A673 (cell line): ENCODE measurements at regions not wholly inside any gene's neighbourhood (a gene's known extent, or its start where the extent isn't known, plus 50 kb on each side); places are given as distances from the start of the nearest gene placed in this dataset.

Experiments used
- BruUV-seq: library from RNA; stranded (reverse); fragments of 400-500 nt; replicated peaks from 2 replicates; lab custom pipeline; 2021; lab: Mats Ljungman, UMichigan
- CTCF ChIA-PET: fragments of 300-600 bp; sonication (Branson Sonifier 250); formaldehyde crosslinking; loops from one replicate; lab custom pipeline; 2022; ENCODE audit warnings: antibody characterized with exemption; lab: Charles Lee
- POLR2A ChIA-PET: fragments of 300-600 bp; sonication (Branson Sonifier 250); formaldehyde crosslinking; loops from one replicate; lab custom pipeline; 2022; ENCODE audit warnings: antibody characterized with exemption; ENCODE audit not compliant: low non-redundant PET; lab: Charles Lee
- DNase-seq: peaks from one replicate; pipeline ENCODE4 v3.0.0-alpha.2; 2015; ENCODE audit warnings: low spot score
- H3K27ac ChIP-seq: fragments of 200-600 bp; sonication (generic); 2 replicates; pipeline ENCODE4 v1.5.1; 2016; ENCODE audit warnings: mixed run types, low read depth, mild to moderate bottlenecking, mixed read lengths, antibody characterized with exemption, low read length; ENCODE audit not compliant: poor library complexity, severe bottlenecking
- H3K27me3 ChIP-seq: fragments of 200-600 bp; sonication (generic); replicated peaks from 2 replicates; pipeline ENCODE4 v1.6.1; 2017; ENCODE audit warnings: mixed run types, low read depth, mild to moderate bottlenecking, mixed read lengths, antibody characterized with exemption, low read length; ENCODE audit not compliant: insufficient read depth, poor library complexity
- H3K36me3 ChIP-seq: fragments of 200-600 bp; sonication (generic); 2 replicates; pipeline ENCODE4 v1.6.1; 2016; ENCODE audit warnings: mixed run types, mild to moderate bottlenecking, mixed read lengths, antibody characterized with exemption, low read length; ENCODE audit not compliant: insufficient read depth, poor library complexity, severe bottlenecking
- H3K4me1 ChIP-seq: fragments of 200-600 bp; sonication (generic); 2 replicates; pipeline ENCODE4 v1.6.1; 2017; ENCODE audit warnings: mixed run types, mild to moderate bottlenecking, mixed read lengths, antibody characterized with exemption, low read length; ENCODE audit not compliant: insufficient read depth, poor library complexity, severe bottlenecking
- H3K4me3 ChIP-seq: fragments of 200-600 bp; sonication (generic); 2 replicates; pipeline ENCODE4 v1.5.1; 2016; ENCODE audit warnings: low read depth, mixed run types, mild to moderate bottlenecking, mixed read lengths, low read length; ENCODE audit not compliant: poor library complexity, severe bottlenecking
- H3K9me3 ChIP-seq: fragments of 200-600 bp; sonication (generic); 2 replicates; pipeline ENCODE4 v1.6.1; 2016; ENCODE audit warnings: mixed run types, low read depth, mild to moderate bottlenecking, mixed read lengths, antibody characterized with exemption, low read length; ENCODE audit not compliant: poor library complexity, severe bottlenecking
- CTCF ChIP-seq: fragments of 300-800, 200-600 bp; sonication (generic); conservative IDR thresholded peaks from 2 replicates; pipeline ENCODE4 v1.5.1; 2017; ENCODE audit warnings: low read depth, mild to moderate bottlenecking, antibody characterized with exemption, low read length, moderate library complexity, mixed read lengths
- EZH2 ChIP-seq: fragments of 200-600 bp; sonication (generic); IDR thresholded peaks from 2 replicates; pipeline ENCODE4 v1.6.1; 2017; ENCODE audit warnings: borderline replicate concordance, low read depth, mild to moderate bottlenecking, mixed read lengths, antibody characterized with exemption, low read length; ENCODE audit not compliant: poor library complexity, severe bottlenecking
- intact Hi-C: fragments of 100-400 bp; cut with micrococcal nuclease; formaldehyde crosslinking; loops from one replicate; pipeline ENCODE4 v1.10.0; 2022; ENCODE audit not compliant: unreplicated experiment

- Histone ChIP-seq H3K4me1 (no peaks in the 10 kb centered on the region), H3K4me3 (no peak overlapping the region), H3K9me3 (peaks cover 6% of the 10 kb centered on the region), H3K36me3 (no peaks in the 10 kb centered on the region), H3K27ac (no peak overlapping the region), H3K27me3 (no peaks in the 10 kb centered on the region)
- ChIA-PET CTCF (no interaction called here), POLR2A (no interaction called here)
- intact Hi-C loops, result no loop called here
- no TSS peak for BruUV-seq
- TF ChIP-seq EZH2, result no peak
- TF ChIP-seq CTCF, result no peak
- no peak for DNase-seq
Measured at GRCh38 chr3:82287562-82287961, 526.1 kb upstream of the GBE1 start.

GRCh38 chr3:82281205-82281604 is 519.8 kb upstream of the GBE1 start:
- Histone ChIP-seq H3K36me3 (no peaks in the 10 kb centered on the region), H3K27ac (no peak overlapping the region), H3K27me3 (no peaks in the 10 kb centered on the region), H3K4me1 (no peaks in the 10 kb centered on the region), H3K9me3 (peaks cover 9% of the 10 kb centered on the region), H3K4me3 (no peak overlapping the region)
- no TSS peak for BruUV-seq
- POLR2A ChIA-PET, result no interaction called here
- CTCF ChIA-PET, result no interaction called here
- TF ChIP-seq EZH2 (no peak), CTCF (no peak)
- no peak for DNase-seq
- intact Hi-C loops, result no loop called here

GRCh38 chr3:82276992-82277391 is 515.5 kb upstream of the GBE1 start:
- Histone ChIP-seq H3K9me3 (peaks cover 6% of the 10 kb centered on the region), H3K4me1 (no peaks in the 10 kb centered on the region), H3K27me3 (no peaks in the 10 kb centered on the region), H3K27ac (no peak overlapping the region), H3K4me3 (no peak overlapping the region), H3K36me3 (no peaks in the 10 kb centered on the region)
- ChIA-PET CTCF (no interaction called here), POLR2A (no interaction called here)
- TF ChIP-seq CTCF (no peak), EZH2 (no peak)
- DNase-seq, result no peak
- intact Hi-C loops, result no loop called here
- BruUV-seq, result no TSS peak
